ENCODE measurements at regions not wholly inside any gene's neighbourhood (a gene's known extent, or its start where the extent isn't known, plus 50 kb on each side); places are given as distances from the start of the nearest gene placed in this dataset.

DNA sequence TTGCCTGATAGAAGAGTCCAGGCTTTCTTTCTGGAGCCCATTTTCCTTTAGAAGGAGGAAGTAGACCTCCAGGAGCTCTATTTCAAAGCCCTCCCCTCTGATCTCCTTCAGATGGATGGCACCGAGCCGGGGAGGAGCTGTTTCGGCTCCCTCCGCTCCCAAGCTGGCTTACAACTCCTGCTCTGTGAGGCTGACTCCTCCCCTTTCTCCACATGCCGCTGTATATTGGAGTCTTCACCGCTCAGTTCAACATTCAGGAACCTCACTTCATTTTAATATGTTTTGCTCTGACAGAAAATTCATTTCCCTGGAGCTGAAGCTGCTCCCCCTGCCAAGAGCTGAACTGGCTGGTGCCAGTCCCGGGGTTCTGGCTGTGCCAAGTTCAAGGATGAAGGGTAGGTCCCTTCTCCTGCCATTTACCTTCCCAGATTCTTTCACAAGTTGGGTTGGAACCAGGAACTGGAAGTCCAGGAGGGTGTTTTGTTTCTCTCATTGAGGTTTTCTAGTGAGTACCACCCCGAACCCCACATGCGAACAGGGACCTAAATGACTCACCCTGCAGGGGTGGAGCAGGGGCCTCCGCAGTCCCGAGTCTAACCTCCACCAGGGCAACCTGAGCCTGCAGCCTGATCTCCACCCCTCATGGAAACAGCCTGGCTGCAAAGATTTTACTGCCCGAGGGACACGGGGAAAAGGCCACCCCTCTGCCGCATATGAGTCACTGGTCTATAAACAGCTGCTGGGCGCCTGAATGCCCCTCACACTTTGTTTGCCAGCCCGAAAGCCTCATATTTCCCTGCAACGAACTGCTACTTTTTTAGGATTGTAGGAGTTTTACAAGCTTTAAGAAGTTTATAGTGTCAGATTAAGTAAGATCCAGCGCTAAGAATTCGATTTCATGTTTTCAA is 68.6 kb upstream of the FOXA2 start:
- DNase-seq: no peak

- no peak for DNase-seq
These were observed 69.6 kb upstream of the FOXA2 start for GRCh38 chr20:22653658-22654642.

GRCh38 chr20:22663528-22664025 is 79.2 kb upstream of the FOXA2 start:
- no peak for DNase-seq

DNA sequence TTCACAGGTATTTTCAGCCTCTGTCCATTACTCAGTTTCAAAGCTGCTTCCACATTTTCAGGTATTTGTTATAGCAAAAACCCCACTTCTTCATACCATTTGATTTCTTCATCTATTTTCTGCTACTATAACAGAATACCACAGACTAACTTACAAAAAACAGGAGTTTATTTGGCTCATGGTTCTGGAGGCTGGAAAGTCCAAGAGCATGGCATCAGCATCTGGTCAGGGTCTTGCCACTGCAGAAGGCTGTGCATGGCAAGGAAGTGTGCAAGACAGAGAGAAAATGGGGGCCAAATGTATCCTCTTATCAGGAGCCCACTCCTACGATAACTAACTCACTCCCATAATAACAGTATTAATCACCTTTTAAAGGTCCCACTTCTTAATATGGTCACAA is 82.8 kb upstream of the FOXA2 start:
- no peak for DNase-seq

DNA sequence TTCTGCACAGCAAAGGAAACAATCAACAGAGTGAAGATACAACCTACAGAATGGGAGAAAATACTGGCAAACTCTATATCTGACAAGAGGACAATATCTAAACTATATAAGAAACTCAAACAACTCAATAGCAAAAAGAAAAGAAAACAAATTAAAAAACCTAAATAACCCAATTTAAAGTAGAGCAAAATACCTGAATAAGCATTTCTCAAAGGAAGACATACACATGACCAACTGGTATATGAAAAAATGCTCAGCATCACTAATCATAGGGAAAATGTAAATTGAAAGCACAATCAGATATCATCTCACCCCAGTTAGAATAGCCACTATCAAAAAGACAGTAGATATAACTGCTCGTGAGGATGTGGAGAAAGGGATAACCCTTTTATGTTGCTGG is 87.8 kb upstream of the FOXA2 start:
- DNase-seq: no peak

GRCh38 chr20:22673467-22673866 is 89.1 kb upstream of the FOXA2 start:
- DNase-seq: no peak

- DNase-seq: no peak
These were observed 91.0 kb upstream of the FOXA2 start for GRCh38 chr20:22675341-22675740.

DNA sequence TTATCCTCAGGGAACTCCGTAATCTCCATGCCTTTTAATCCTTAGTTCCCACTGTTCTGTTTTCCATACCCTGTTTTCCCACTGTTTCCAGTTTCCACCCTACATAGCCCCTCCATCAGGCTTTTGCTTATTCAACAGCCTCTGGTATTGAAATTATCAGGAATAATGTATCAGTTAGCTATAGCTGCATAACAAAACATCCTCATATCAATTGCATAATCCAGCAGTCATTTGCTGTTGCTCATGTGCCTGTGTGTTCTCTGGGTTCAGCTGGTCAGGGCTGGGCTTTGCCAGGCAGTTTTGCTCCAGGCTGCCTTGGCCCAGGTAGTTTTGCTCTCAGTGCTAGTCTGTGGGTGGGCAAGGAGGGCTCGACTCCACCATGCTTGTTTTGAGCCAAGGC is 94.3 kb upstream of the FOXA2 start:
- DNase-seq: no peak

DNA sequence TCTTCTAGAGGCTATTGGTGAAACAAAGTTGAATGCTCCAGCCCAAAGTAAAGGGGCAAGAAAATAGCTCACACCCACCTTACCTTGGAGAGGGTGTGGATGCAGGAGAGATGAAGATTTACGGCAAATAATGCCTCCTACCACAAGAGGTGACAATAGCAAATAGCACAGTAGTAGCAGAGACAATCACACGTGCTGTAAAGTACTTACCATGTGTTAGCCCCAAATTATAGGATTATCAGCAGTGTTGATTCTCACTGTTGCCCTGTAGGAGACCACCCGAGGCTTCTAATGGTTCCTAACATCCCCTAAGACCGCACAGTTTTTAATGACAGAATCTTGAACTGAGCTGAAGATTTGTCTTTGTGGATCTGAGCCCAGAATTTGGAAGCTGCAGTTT is 94.8 kb upstream of the FOXA2 start:
- no peak for DNase-seq

GRCh38 chr20:22680031-22680740 is 95.8 kb upstream of the FOXA2 start:
- DNase-seq: no peak

DNA sequence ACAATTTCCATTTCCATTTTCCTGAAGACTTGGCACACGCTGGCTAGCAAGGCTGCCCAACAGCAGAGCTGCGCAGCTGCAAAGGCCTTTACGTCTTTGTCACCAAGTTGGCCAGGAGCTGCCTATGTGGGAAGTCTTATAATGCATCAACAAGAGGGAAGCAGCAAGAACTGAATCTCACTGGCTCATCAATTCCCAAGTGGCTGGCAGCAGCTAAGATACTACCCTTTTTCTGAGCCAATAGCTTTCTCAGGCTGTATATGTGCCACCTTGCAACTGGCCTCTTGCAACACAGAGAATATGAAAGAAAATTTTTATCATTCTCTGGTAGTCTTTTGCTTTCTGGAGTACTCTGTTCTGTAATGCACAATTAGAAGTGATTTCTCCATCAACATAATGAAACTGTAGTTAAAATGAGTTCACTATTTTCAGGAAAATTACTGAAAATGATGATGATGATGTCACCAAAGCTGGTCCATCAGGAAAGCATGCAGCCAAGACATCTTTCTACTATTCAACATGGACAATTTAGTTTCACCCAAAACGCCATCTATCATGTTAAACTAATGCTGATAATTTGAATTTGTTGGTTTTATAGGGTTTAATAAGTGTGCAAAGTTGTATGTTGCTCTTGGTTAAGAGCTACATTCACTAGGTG is 97.3 kb upstream of the FOXA2 start:
- no peak for DNase-seq

- DNase-seq: no peak
These were observed 98.0 kb upstream of the FOXA2 start for GRCh38 chr20:22682381-22682780.

DNA sequence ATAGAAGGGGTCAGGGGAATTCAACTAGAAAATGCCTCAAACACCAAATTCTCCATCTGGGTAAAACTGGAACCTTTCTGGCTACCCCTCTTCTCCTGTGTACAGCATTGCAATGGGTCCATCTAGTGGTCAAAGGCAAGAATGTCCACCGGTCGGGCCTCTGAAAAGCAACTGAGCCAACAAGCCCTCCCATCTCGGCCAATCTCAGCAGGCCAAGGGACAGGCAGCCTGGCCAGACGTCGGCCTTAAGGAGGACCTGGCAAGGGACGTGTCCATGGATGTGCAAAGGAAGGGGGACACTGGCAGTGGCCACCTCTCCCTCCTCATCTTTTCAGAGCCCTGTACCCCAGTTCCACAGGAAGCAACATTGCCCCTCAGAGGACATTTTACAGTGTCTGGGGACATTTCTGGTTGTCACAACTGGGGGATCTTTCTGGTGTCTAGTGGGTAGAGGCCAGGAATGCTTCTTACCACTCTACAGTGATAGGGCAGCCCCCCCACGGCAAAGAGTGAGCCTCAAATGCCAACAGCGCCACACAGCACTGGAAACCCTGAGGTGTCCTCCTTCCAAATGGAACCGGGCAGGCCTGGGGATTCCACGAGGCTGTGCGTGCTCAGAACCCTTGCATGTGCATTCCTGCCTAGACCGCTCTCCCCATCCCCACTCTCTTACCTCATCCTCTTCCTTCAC is 99.8 kb upstream of the FOXA2 start:
- peak; percentile 97 for DNase-seq

DNA sequence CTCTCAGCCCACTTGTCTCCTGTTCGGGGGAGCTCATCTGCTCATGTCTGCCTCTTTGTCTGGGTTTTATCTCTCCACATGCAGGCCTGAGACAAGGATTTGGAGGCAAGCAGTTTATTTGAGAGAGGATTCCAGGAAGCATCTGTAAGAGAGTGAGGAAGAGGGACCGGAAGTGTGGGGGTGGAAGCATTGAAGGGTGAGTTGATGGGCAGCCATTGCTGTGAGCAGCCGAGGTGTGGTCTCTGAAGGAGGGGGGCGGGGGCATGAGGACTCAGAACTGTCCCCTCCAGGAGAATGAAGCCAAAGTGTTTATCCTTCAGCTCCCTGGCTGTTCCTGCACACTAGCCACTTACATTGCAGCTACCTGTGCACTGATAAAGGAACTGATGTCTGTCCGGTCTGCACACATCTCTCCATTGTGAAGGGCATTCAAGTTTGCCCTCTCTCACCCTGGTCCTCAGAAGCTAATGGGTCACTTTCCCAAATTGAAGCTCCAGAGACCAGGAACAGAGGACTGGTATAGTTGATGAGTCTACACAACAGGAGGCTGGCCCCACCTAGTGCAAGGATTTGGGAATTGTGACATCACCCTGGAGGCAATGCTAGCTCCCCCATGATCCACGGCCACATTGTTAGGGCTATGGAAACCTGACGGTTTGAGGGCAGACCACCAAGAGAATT is 100.5 kb upstream of the FOXA2 start:
- DNase-seq: no peak

GRCh38 chr20:22686097-22686496 is 101.7 kb upstream of the FOXA2 start:
- peak; percentile 52 for DNase-seq

GRCh38 chr20:22687676-22688349 is 103.4 kb upstream of the FOXA2 start:
- no peak for DNase-seq

DNA sequence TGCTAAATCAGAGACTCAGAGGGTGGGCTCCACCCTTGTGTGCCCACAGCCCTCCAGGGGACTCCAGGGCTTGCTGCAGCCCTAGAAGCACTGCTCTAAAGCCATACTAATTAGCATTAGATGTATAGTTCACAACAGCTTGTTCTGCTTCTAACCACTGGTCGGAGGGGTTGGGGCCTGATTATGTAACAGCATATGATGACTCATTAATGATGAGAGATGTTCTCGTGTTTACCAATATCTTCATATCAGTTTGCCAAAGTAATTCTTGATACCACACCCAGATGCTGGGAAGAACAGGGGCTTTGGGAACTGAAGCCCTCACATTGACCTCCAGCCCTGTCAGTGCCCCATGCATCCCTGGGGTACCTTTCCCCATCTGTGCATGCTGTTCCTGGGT is 104.1 kb upstream of the FOXA2 start:
- no peak for DNase-seq

DNA sequence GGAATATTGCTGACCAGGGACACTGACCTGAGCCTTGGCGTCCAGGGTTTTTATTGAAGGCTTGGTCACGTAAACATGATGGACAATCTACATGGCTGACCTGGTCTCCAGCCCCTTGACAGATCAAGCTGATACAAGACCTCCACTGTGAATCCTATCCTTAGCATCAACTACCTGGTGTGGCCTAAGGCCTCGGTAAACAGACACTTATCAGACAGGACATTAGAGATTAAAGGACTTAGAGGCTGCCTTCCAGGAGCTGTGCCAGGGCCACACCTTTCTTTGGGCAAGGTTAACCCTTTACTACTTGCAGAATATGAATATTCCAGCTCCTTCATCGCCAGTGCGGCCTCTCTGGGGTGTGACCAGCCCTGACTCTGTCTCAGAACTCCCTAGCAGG is 104.9 kb upstream of the FOXA2 start:
- no peak for DNase-seq

GRCh38 chr20:22690000-22690399 is 105.6 kb upstream of the FOXA2 start:
- DNase-seq: no peak

GRCh38 chr20:22690616-22691179 is 106.3 kb upstream of the FOXA2 start:
- DNase-seq: no peak
